ENCODE measurements at regions not wholly inside any gene's neighbourhood (a gene's known extent, or its start where the extent isn't known, plus 50 kb on each side); places are given as distances from the start of the nearest gene placed in this dataset.

DNA sequence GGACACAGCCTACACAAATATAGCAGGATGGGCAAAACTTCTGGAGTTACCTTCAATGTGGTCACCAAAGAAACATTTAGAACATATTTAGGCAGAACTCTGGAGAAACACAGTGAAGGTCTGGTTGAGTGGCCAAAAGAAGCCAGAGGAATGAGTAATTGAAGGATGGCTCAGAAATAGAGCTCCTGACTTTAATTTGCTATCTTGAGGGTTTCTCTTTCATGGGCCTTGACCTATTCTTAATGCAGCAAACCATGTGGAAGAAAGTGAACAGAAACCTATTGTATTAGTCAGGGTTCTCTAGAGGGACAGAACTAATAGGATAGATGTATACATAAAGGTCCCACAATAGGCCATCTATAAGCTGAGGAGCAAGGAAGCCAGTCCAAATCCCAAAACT, 650.5 kb downstream of the ACTL7B start:
- no peak for DNase-seq
- ATAC-seq (ENCODE audit: insufficient read depth, low FRiP score) = no peak
- H3K9ac ChIP-seq (ENCODE audit: insufficient read depth in 1 of 2, low read length in 2 of 2) = no peak overlapping the region
- TF ChIP-seq, protein P1, sequence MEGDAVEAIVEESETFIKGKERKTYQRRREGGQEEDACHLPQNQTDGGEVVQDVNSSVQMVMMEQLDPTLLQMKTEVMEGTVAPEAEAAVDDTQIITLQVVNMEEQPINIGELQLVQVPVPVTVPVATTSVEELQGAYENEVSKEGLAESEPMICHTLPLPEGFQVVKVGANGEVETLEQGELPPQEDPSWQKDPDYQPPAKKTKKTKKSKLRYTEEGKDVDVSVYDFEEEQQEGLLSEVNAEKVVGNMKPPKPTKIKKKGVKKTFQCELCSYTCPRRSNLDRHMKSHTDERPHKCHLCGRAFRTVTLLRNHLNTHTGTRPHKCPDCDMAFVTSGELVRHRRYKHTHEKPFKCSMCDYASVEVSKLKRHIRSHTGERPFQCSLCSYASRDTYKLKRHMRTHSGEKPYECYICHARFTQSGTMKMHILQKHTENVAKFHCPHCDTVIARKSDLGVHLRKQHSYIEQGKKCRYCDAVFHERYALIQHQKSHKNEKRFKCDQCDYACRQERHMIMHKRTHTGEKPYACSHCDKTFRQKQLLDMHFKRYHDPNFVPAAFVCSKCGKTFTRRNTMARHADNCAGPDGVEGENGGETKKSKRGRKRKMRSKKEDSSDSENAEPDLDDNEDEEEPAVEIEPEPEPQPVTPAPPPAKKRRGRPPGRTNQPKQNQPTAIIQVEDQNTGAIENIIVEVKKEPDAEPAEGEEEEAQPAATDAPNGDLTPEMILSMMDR (IDR thresholded peaks at IDR 0.05; ENCODE audit: control extremely low read depth, extremely low read depth) = no peak
- H3K4me3 ChIP-seq = no peak overlapping the region
- H3K27ac ChIP-seq (ENCODE audit: low read depth in 1 of 2, low read length in 1 of 2) = no peak overlapping the region
- no peaks in the 10 kb centered on the region for H3K27me3 ChIP-seq (ENCODE audit: control insufficient read depth in 3 of 3, insufficient read depth in 3 of 3, low read length in 2 of 3)
- peaks cover 0 to 6% (median under 1%) of the 10 kb centered on the region in 4 donors for H3K9me3 ChIP-seq (ENCODE audit: control insufficient read depth in 4 of 4, insufficient read depth in 3 of 4, low read length in 3 of 4)
- H3K36me3 ChIP-seq (ENCODE audit: control insufficient read depth in 4 of 4, insufficient read depth in 4 of 4, low read length in 4 of 4) = no peaks in the 10 kb centered on the region
- no peaks in the 10 kb centered on the region for H3K4me1 ChIP-seq (ENCODE audit: control insufficient read depth in 5 of 5, insufficient read depth in 5 of 5, low read length in 5 of 5)

DNA sequence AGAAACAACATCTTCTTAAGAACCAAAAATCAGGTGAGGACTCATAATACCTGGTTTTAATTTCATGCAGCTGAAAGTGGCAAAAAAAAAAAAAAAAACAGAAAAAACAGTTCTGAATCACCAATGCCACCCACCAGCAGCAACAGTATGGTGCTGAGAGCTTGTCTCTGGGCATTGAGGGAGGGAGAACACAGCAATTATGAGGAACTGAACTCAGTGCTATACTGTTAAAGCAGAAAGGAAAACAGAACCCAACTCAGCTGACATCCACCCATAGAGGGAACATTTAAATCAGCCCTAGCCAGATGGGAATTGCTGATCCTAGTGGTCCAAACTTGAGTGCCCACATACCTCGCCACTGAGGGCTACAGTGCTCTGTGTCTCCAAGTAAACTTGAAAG, 657.9 kb downstream of the ACTL7B start:
- WGBS, 2 donors = 89 to 95% methylated on average over 1 of the region's 1 CpG
- no peak overlapping the region for H3K27ac ChIP-seq (ENCODE audit: low read depth in 1 of 2, low read length in 1 of 2)
- TF ChIP-seq, protein P1 (IDR thresholded peaks at IDR 0.05; ENCODE audit: control extremely low read depth, extremely low read depth) = no peak
- no peaks in the 10 kb centered on the region for H3K27me3 ChIP-seq (ENCODE audit: control insufficient read depth in 3 of 3, insufficient read depth in 3 of 3, low read length in 2 of 3)
- ATAC-seq (ENCODE audit: insufficient read depth, low FRiP score) = no peak
- H3K4me3 ChIP-seq = no peak overlapping the region
- no peak overlapping the region for H3K9ac ChIP-seq (ENCODE audit: insufficient read depth in 1 of 2, low read length in 2 of 2)
- H3K4me1 ChIP-seq (ENCODE audit: control insufficient read depth in 5 of 5, insufficient read depth in 5 of 5, low read length in 5 of 5) = peaks cover 0 to 14% (median 10%) of the 10 kb centered on the region in 5 donors
- no peaks in the 10 kb centered on the region for H3K36me3 ChIP-seq (ENCODE audit: control insufficient read depth in 4 of 4, insufficient read depth in 4 of 4, low read length in 4 of 4)
- DNase-seq = no peak
- H3K9me3 ChIP-seq (ENCODE audit: control insufficient read depth in 4 of 4, insufficient read depth in 3 of 4, low read length in 3 of 4) = peaks cover 0 to 4% (median 0%) of the 10 kb centered on the region in 4 donors

DNA sequence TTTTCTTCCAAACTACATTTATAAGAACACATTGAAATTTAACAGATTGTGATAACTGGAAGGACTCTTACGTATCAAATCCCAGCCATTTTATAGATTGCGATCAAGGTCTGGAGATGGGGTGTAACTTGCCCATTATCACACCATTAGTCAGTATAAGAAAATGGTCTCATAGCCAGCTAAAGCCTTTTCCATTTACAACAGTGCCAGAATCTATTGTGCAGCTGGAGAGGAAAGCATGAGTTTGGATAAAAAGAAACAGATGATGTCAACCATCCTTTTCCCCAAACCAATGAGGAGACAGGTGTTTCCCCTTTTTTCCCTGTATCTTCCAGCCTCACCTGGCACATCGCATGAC, 658.8 kb downstream of the ACTL7B start:
- Histone ChIP-seq H3K36me3 (ENCODE audit: control insufficient read depth in 4 of 4, insufficient read depth in 4 of 4, low read length in 4 of 4) (no peaks in the 10 kb centered on the region), H3K4me3 (no peak overlapping the region)
- DNase-seq = peak in 2 of 3 donors; percentile 73 to 75

More for the DNA sequence above, 658.8 kb downstream of the ACTL7B start:
- WGBS, 2 donors = 78 to 86% methylated on average over 3 of the region's 3 CpGs
- TF ChIP-seq, protein P1 (IDR thresholded peaks at IDR 0.05; ENCODE audit: control extremely low read depth, extremely low read depth) = no peak
- H3K4me1 ChIP-seq (ENCODE audit: control insufficient read depth in 5 of 5, insufficient read depth in 5 of 5, low read length in 5 of 5) = peaks cover 0 to 20% (median 10%) of the 10 kb centered on the region in 5 donors
- H3K9me3 ChIP-seq (ENCODE audit: control insufficient read depth in 4 of 4, insufficient read depth in 3 of 4, low read length in 3 of 4) = peaks cover 0 to 4% (median 0%) of the 10 kb centered on the region in 4 donors
- no peak overlapping the region for H3K9ac ChIP-seq (ENCODE audit: insufficient read depth in 1 of 2, low read length in 2 of 2)
- no peak overlapping the region for H3K27ac ChIP-seq (ENCODE audit: low read depth in 1 of 2, low read length in 1 of 2)
- no peaks in the 10 kb centered on the region for H3K27me3 ChIP-seq (ENCODE audit: control insufficient read depth in 3 of 3, insufficient read depth in 3 of 3, low read length in 2 of 3)
- ATAC-seq (ENCODE audit: insufficient read depth, low FRiP score) = no peak
